GM23338 (cell line): ENCODE measurements at regions not wholly inside any gene's neighbourhood (a gene's known extent, or its start where the extent isn't known, plus 50 kb on each side); places are given as distances from the start of the nearest gene placed in this dataset.

Experiments used
- ATAC-seq: fragments of 200-7000 bp; cut with Tn5 transposase; 3 replicates; pipeline ENCODE4 v1.9.1; 2020
- DNase-seq: peaks from one replicate; pipeline ENCODE4 v3.0.0-alpha.2; 2015; ENCODE audit warnings: low spot score
- H2AFZ ChIP-seq: fragments of 200-600 bp; sonication (generic); 2 replicates; pipeline ENCODE4 v1.8.0; 2016; ENCODE audit warnings: antibody characterized with exemption, mild to moderate bottlenecking, moderate library complexity
- H3F3A ChIP-seq: fragments of 200-600 bp; sonication (generic); replicated peaks from 2 replicates; pipeline ENCODE4 v1.8.0; 2017; ENCODE audit warnings: antibody characterized with exemption, mixed run types, low read depth
- H3K27ac ChIP-seq: fragments of 200-600 bp; sonication (generic); 2 replicates; pipeline ENCODE4 v1.6.1; 2016; ENCODE audit warnings: low read depth
- H3K27me3 ChIP-seq: fragments of 200-600 bp; sonication (generic); 2 replicates; pipeline ENCODE4 v1.8.0; 2016; ENCODE audit warnings: mild to moderate bottlenecking, mixed run types, moderate library complexity; ENCODE audit not compliant: insufficient read depth
- H3K36me3 ChIP-seq: fragments of 200-600 bp; sonication (generic); 2 replicates; pipeline ENCODE4 v1.8.0; 2016; ENCODE audit warnings: mild to moderate bottlenecking; ENCODE audit not compliant: insufficient read depth
- H3K4me1 ChIP-seq: fragments of 200-600 bp; sonication (generic); 2 replicates; pipeline ENCODE4 v1.8.0; 2016; ENCODE audit warnings: mild to moderate bottlenecking, moderate library complexity; ENCODE audit not compliant: insufficient read depth
- H3K4me2 ChIP-seq: fragments of 200-600 bp; sonication (generic); 2 replicates; pipeline ENCODE4 v1.7.1; 2017; ENCODE audit warnings: mixed run types
- H3K4me3 ChIP-seq: fragments of 200-600 bp; sonication (generic); 2 replicates; pipeline ENCODE4 v1.6.1; 2016; ENCODE audit warnings: mixed run types
- H3K79me2 ChIP-seq: fragments of 200-600 bp; sonication (generic); replicated peaks from 2 replicates; pipeline ENCODE4 v1.8.0; 2017; ENCODE audit warnings: mild to moderate bottlenecking; ENCODE audit not compliant: insufficient read depth
- H3K9me2 ChIP-seq: fragments of 200-600 bp; sonication (generic); 2 replicates; pipeline ENCODE4 v1.8.0; 2017; ENCODE audit not compliant: insufficient read depth
- H4K20me1 ChIP-seq: fragments of 200-600 bp; sonication (generic); replicated peaks from 2 replicates; pipeline ENCODE4 v1.8.0; 2017; ENCODE audit warnings: mild to moderate bottlenecking; ENCODE audit not compliant: insufficient read depth
- H3K27ac Mint-ChIP-seq: 2 replicates; pipeline ENCODE4 v1.8.0; 2020; ENCODE audit warnings: inconsistent platforms, mild to moderate bottlenecking, moderate library complexity, mixed read lengths
- H3K27me3 Mint-ChIP-seq: 3 replicates; pipeline ENCODE4 v1.8.0; 2022; ENCODE audit warnings: low read depth, mild to moderate bottlenecking, moderate library complexity, mixed read lengths, inconsistent platforms; ENCODE audit not compliant: insufficient read depth, poor library complexity
- H3K36me3 Mint-ChIP-seq: 3 replicates; pipeline ENCODE4 v1.8.0; 2021; ENCODE audit warnings: low read depth, mild to moderate bottlenecking, inconsistent platforms, moderate library complexity, mixed read lengths
- H3K4me1 Mint-ChIP-seq: 3 replicates; pipeline ENCODE4 v1.8.0; 2020; ENCODE audit warnings: mild to moderate bottlenecking, inconsistent platforms, mixed read lengths
- H3K4me3 Mint-ChIP-seq: 3 replicates; pipeline ENCODE4 v1.8.0; 2021; ENCODE audit warnings: moderate library complexity, mild to moderate bottlenecking, inconsistent platforms, mixed read lengths
- H3K9me3 Mint-ChIP-seq: 3 replicates; pipeline ENCODE4 v1.8.0; 2020; ENCODE audit warnings: moderate library complexity, mild to moderate bottlenecking, inconsistent platforms, mixed read lengths
- CREB1 ChIP-seq: fragments of 250-450 bp; sonication (Bioruptor Pico); IDR thresholded peaks from 2 replicates; pipeline ENCODE4 v1.5.0; 2020; ENCODE audit warnings: low read depth, mild to moderate bottlenecking, moderate library complexity
- CTCF ChIP-seq, 2 experiments: fragments of 200-600 bp in 1 of 2; sonication (generic) in 1 of 2; conservative IDR thresholded peaks; 2 replicates each; pipeline versions ENCODE4 v1.5.1 to v1.6.1; 2016 to 2017; ENCODE audit warnings: antibody characterized with exemption in 2 of 2, low read depth in 2 of 2, mild to moderate bottlenecking in 2 of 2, moderate library complexity in 1 of 2
- EZH2 ChIP-seq: fragments of 200-600 bp; sonication (generic); IDR thresholded peaks from one replicate; pipeline ENCODE4 v1.8.0; 2017; ENCODE audit warnings: antibody characterized with exemption, mild to moderate bottlenecking, low read depth; ENCODE audit not compliant: unreplicated experiment
- EZH2phosphoT487 ChIP-seq: fragments of 200-600 bp; sonication (generic); IDR thresholded peaks from one replicate; pipeline ENCODE4 v1.8.1; 2018; ENCODE audit warnings: antibody characterized with exemption; ENCODE audit not compliant: unreplicated experiment
- JUNB ChIP-seq: IDR thresholded peaks from one replicate; pipeline ENCODE4 v1.6.1; 2016; ENCODE audit warnings: antibody characterized with exemption; ENCODE audit not compliant: unreplicated experiment
- NANOG ChIP-seq: IDR thresholded peaks from 2 replicates; pipeline ENCODE4 v1.6.1; 2016; ENCODE audit warnings: antibody characterized with exemption, borderline replicate concordance
- POLR2AphosphoS5 ChIP-seq: IDR thresholded peaks from 2 replicates; pipeline ENCODE4 v1.6.1; 2016; ENCODE audit warnings: antibody characterized with exemption, low read depth
- REST ChIP-seq: IDR thresholded peaks from one replicate; pipeline ENCODE4 v1.6.1; 2018; ENCODE audit warnings: antibody characterized with exemption; ENCODE audit not compliant: unreplicated experiment
- STAT1 ChIP-seq: IDR thresholded peaks from one replicate; pipeline ENCODE4 v1.6.1; 2016; ENCODE audit warnings: antibody characterized with exemption; ENCODE audit not compliant: unreplicated experiment
- ZNF114 ChIP-seq: fragments of 250-450 bp; sonication (Bioruptor Pico); IDR thresholded peaks from 2 replicates; pipeline ENCODE4 v1.5.0; 2020; ENCODE audit warnings: mild to moderate bottlenecking, moderate library complexity
- ZNF331 ChIP-seq: fragments of 250-450 bp; sonication (Bioruptor Pico); IDR thresholded peaks from 2 replicates; pipeline ENCODE4 v1.5.0; 2020; ENCODE audit warnings: low read depth, mild to moderate bottlenecking, moderate library complexity
- ZNF462 ChIP-seq: fragments of 250-450 bp; sonication (Bioruptor Pico); IDR thresholded peaks from 2 replicates; pipeline ENCODE4 v1.5.0; 2020; ENCODE audit warnings: mild to moderate bottlenecking, moderate library complexity
- TF ChIP-seq, protein P1 (sequence below): IDR thresholded peaks from 2 replicates; pipeline ENCODE4 v1.6.1; 2016; ENCODE audit warnings: antibody characterized with exemption

DNA sequence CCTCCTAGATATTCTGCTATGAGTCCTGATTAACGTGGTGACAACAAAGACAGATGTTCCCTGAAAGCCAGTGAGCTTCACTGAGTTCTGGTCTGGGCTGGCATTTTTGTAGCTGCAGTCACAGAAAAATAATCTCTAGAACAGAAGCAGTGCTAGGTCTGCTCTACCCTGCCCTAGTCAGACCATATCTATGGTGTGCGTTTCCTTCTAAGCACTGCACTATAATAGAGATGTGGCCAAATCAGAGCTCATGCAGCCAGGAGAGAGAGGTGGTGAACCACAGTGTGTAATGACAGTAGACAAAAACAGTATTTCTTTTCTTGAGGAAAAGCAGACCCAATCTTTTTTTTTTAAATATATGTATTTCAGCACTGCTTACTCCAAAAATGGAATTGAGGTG lies 76.3 kb downstream of the CMAS start:
- Mint-ChIP-seq H3K27me3 (no peaks in the 10 kb centered on the region), H3K36me3 (peaks cover 20% of the 10 kb centered on the region; the same call in 2 of the 3 replicates), H3K9me3 (peaks cover 23% of the 10 kb centered on the region), H3K27ac (no peak overlapping the region), H3K4me1 (no peaks in the 10 kb centered on the region), H3K4me3 (no peak overlapping the region)
- Histone ChIP-seq H3K4me2 (no peak overlapping the region), H3K4me3 (no peak overlapping the region), H3K4me1 (no peaks in the 10 kb centered on the region), H3K27ac (no peak overlapping the region), H3K36me3 (no peaks in the 10 kb centered on the region), H3K27me3 (no peaks in the 10 kb centered on the region), H3K9me2 (no peaks in the 10 kb centered on the region), H3K79me2 (no peaks in the 10 kb centered on the region), H4K20me1 (no peaks in the 10 kb centered on the region), H3F3A (no peaks in the 10 kb centered on the region), H2AFZ (no peak overlapping the region)
- no peak for ATAC-seq
- DNase-seq, result no peak
- no peak for TF ChIP-seq STAT1
- TF ChIP-seq CTCF (conservative IDR thresholded peaks at IDR 0.05; ENCODE audit: low read depth in 2 of 2), result no peak
- TF ChIP-seq NANOG, result no peak
- no peak for TF ChIP-seq REST
- no peak for TF ChIP-seq JUNB
- TF ChIP-seq ZNF331 (CRISPR knock-in tag), result no peak
- TF ChIP-seq EZH2phosphoT487, result no peak
- TF ChIP-seq ZNF462 (CRISPR knock-in tag), result no peak
- no peak for TF ChIP-seq EZH2
- TF ChIP-seq, protein P1, sequence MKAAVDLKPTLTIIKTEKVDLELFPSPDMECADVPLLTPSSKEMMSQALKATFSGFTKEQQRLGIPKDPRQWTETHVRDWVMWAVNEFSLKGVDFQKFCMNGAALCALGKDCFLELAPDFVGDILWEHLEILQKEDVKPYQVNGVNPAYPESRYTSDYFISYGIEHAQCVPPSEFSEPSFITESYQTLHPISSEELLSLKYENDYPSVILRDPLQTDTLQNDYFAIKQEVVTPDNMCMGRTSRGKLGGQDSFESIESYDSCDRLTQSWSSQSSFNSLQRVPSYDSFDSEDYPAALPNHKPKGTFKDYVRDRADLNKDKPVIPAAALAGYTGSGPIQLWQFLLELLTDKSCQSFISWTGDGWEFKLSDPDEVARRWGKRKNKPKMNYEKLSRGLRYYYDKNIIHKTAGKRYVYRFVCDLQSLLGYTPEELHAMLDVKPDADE, result no peak
- no peak for TF ChIP-seq CREB1 (CRISPR knock-in tag)
- no peak for TF ChIP-seq ZNF114 (CRISPR knock-in tag)
- TF ChIP-seq POLR2AphosphoS5, result no peak
